PFSK-1 (cell line): ENCODE measurements at regions not wholly inside any gene's neighbourhood (a gene's known extent, or its start where the extent isn't known, plus 50 kb on each side); places are given as distances from the start of the nearest gene placed in this dataset.

Experiments
- FOXP2 ChIP-seq: optimal IDR thresholded peaks from 2 replicates; pipeline ENCODE3; 2011; ENCODE audit warnings: borderline replicate concordance, control low read depth, inconsistent platforms; ENCODE audit not compliant: insufficient read depth; ENCODE audit errors: extremely low read length, extremely low read depth
- POLR2AphosphoS5 ChIP-seq: IDR thresholded peaks from 2 replicates; pipeline ENCODE4 v1.6.1; 2012; ENCODE audit warnings: low read depth, mild to moderate bottlenecking, control low read depth, low read length, moderate library complexity
- REST ChIP-seq, 2 experiments: IDR thresholded peaks; 2 replicates each; pipeline versions ENCODE4 v1.6.1 to v1.8.0; 2011 to 2012; ENCODE audit warnings: low read depth in 2 of 2, low read length in 2 of 2, control low read depth in 1 of 2, inconsistent platforms in 1 of 2, mild to moderate bottlenecking in 1 of 2, moderate library complexity in 1 of 2; ENCODE audit not compliant: insufficient read depth in 1 of 2
- SIN3A ChIP-seq: IDR thresholded peaks from 2 replicates; pipeline ENCODE4 v1.6.1; 2012; ENCODE audit warnings: mild to moderate bottlenecking, low read length, moderate library complexity, borderline replicate concordance; ENCODE audit not compliant: insufficient read depth
- TAF1 ChIP-seq: IDR thresholded peaks from 2 replicates; pipeline ENCODE4 v1.6.1; 2012; ENCODE audit warnings: low read length, control low read depth, borderline replicate concordance; ENCODE audit not compliant: insufficient read depth

- no peak for TF ChIP-seq SIN3A
- TF ChIP-seq REST (IDR thresholded peaks at IDR 0.05; ENCODE audit: insufficient read depth in 1 of 2, low read depth in 2 of 2, low read length in 2 of 2): no peak
- TF ChIP-seq POLR2AphosphoS5: no peak
- TF ChIP-seq TAF1: no peak
- no peak for TF ChIP-seq FOXP2
These were observed 137.9 kb downstream of the ICOS start for GRCh38 chr2:204074456-204074855.

GRCh38 chr2:204078003-204078698 lies 141.6 kb downstream of the ICOS start:
- TF ChIP-seq POLR2AphosphoS5: no peak
- no peak for TF ChIP-seq REST (IDR thresholded peaks at IDR 0.05; ENCODE audit: insufficient read depth in 1 of 2, low read depth in 2 of 2, low read length in 2 of 2)
- no peak for TF ChIP-seq SIN3A

GRCh38 chr2:204081487-204082425 lies 145.2 kb downstream of the ICOS start:
- TF ChIP-seq POLR2AphosphoS5 (no peak), FOXP2 (no peak), TAF1 (no peak), REST (IDR thresholded peaks at IDR 0.05; ENCODE audit: insufficient read depth in 1 of 2, low read depth in 2 of 2, low read length in 2 of 2) (no peak), SIN3A (no peak)

GRCh38 chr2:204086167-204086566 lies 149.6 kb downstream of the ICOS start:
- TF ChIP-seq FOXP2 (no peak), SIN3A (no peak), TAF1 (no peak), POLR2AphosphoS5 (no peak), REST (IDR thresholded peaks at IDR 0.05; ENCODE audit: insufficient read depth in 1 of 2, low read depth in 2 of 2, low read length in 2 of 2) (no peak)
